ENCODE measurements at regions not wholly inside any gene's neighbourhood (a gene's known extent, or its start where the extent isn't known, plus 50 kb on each side); places are given as distances from the start of the nearest gene placed in this dataset.

- no peaks in the 10 kb centered on the region for H3K36me3 Mint-ChIP-seq
- H3K27me3 Mint-ChIP-seq = no peaks in the 10 kb centered on the region
- ATAC-seq (no peak), DNase-seq (no peak)
- no peak overlapping the region for H3K4me3 Mint-ChIP-seq
- POLR2A ChIA-PET = no interaction called here
- H3K27ac Mint-ChIP-seq = no peak overlapping the region
- no peaks in the 10 kb centered on the region for H3K9me3 Mint-ChIP-seq
- H3K4me1 Mint-ChIP-seq = peaks cover 6 to 31% (median 21%) of the 10 kb centered on the region in 4 donors
These were observed 277.8 kb downstream of the RAP2B start for GRCh38 chr3:153439780-153440179.

- POLR2A ChIA-PET = no interaction called here
- H3K4me3 Mint-ChIP-seq = no peak overlapping the region
These were observed 278.3 kb downstream of the RAP2B start for GRCh38 chr3:153440311-153440710.

GRCh38 chr3:153442386-153442785, 280.4 kb downstream of the RAP2B start:
- Mint-ChIP-seq H3K9me3 (no peaks in the 10 kb centered on the region), H3K4me3 (no peak overlapping the region), H3K27me3 (no peaks in the 10 kb centered on the region), H3K27ac (peak overlapping the region in 2 of 10 donors; percentile 18 to 46), H3K36me3 (no peaks in the 10 kb centered on the region), H3K4me1 (peaks cover 6 to 30% (median 19%) of the 10 kb centered on the region in 4 donors)
- DNase-seq (no peak), ATAC-seq (no peak)
- POLR2A ChIA-PET = no interaction called here

More at GRCh38 chr3:153440311-153440710, 278.3 kb downstream of the RAP2B start:
- ATAC-seq (no peak), DNase-seq (no peak)
- Mint-ChIP-seq H3K4me1 (peaks cover 6 to 31% (median 21%) of the 10 kb centered on the region in 4 donors), H3K27ac (no peak overlapping the region), H3K27me3 (no peaks in the 10 kb centered on the region), H3K36me3 (no peaks in the 10 kb centered on the region), H3K9me3 (no peaks in the 10 kb centered on the region)

- POLR2A ChIA-PET = no interaction called here
- DNase-seq = no peak
- no peaks in the 10 kb centered on the region for H3K36me3 Mint-ChIP-seq
- peak in 1 of 2 donors; percentile 27 for ATAC-seq
- no peaks in the 10 kb centered on the region for H3K9me3 Mint-ChIP-seq
- peak overlapping the region in 5 of 10 donors; percentile 18 to 61 (median 38) for H3K27ac Mint-ChIP-seq
- peaks cover 2 to 24% (median 15%) of the 10 kb centered on the region in 4 donors for H3K4me1 Mint-ChIP-seq
- H3K27me3 Mint-ChIP-seq = no peaks in the 10 kb centered on the region
- H3K4me3 Mint-ChIP-seq = no peak overlapping the region
These were observed 280.9 kb downstream of the RAP2B start for GRCh38 chr3:153442799-153443487.

- H3K9me3 Mint-ChIP-seq = no peaks in the 10 kb centered on the region
- H3K27me3 Mint-ChIP-seq = no peaks in the 10 kb centered on the region
- H3K36me3 Mint-ChIP-seq = no peaks in the 10 kb centered on the region
- H3K27ac Mint-ChIP-seq = no peak overlapping the region
- DNase-seq (peak in 1 of 10 donors; percentile 5), ATAC-seq (no peak)
- peaks cover under 1 to 14% (median 8%) of the 10 kb centered on the region in 4 donors for H3K4me1 Mint-ChIP-seq
- H3K4me3 Mint-ChIP-seq = no peak overlapping the region
- POLR2A ChIA-PET = no interaction called here
These were observed 281.9 kb downstream of the RAP2B start for GRCh38 chr3:153443961-153444360.

- ATAC-seq (no peak), DNase-seq (no peak)
- no peaks in the 10 kb centered on the region for H3K36me3 Mint-ChIP-seq
- POLR2A ChIA-PET = no interaction called here
- peaks cover 0 to 11% (median 8%) of the 10 kb centered on the region in 4 donors for H3K4me1 Mint-ChIP-seq
- no peaks in the 10 kb centered on the region for H3K9me3 Mint-ChIP-seq
- no peak overlapping the region for H3K4me3 Mint-ChIP-seq
- H3K27ac Mint-ChIP-seq = no peak overlapping the region
- H3K27me3 Mint-ChIP-seq = no peaks in the 10 kb centered on the region
These were observed 283.8 kb downstream of the RAP2B start for GRCh38 chr3:153445817-153446216.

GRCh38 chr3:153448151-153448829, 286.3 kb downstream of the RAP2B start:
- ATAC-seq (no peak), DNase-seq (no peak)
- no peaks in the 10 kb centered on the region for H3K9me3 Mint-ChIP-seq
- POLR2A ChIA-PET = interaction anchor here (0.7 kb wide), 1 partner anchor 262 kb away, joined by 8 read pairs; no protein-coding TSS in a partner anchor
- no peaks in the 10 kb centered on the region for H3K27me3 Mint-ChIP-seq
- no peaks in the 10 kb centered on the region for H3K36me3 Mint-ChIP-seq
- H3K27ac Mint-ChIP-seq = no peak overlapping the region
- H3K4me1 Mint-ChIP-seq = peaks cover 4 to 11% (median 9%) of the 10 kb centered on the region in 4 donors
- H3K4me3 Mint-ChIP-seq = no peak overlapping the region

- Mint-ChIP-seq H3K27ac (no peak overlapping the region), H3K27me3 (no peaks in the 10 kb centered on the region), H3K4me1 (peaks cover under 1 to 17% (median 15%) of the 10 kb centered on the region in 4 donors), H3K9me3 (no peaks in the 10 kb centered on the region), H3K4me3 (no peak overlapping the region), H3K36me3 (no peaks in the 10 kb centered on the region)
- DNase-seq (no peak), ATAC-seq (no peak)
- POLR2A ChIA-PET = no interaction called here
These were observed 295.0 kb downstream of the RAP2B start for GRCh38 chr3:153456833-153457545.

- H3K4me1 Mint-ChIP-seq = peaks cover 3 to 28% (median 24%) of the 10 kb centered on the region in 4 donors
- H3K27me3 Mint-ChIP-seq = no peaks in the 10 kb centered on the region
- DNase-seq = no peak
- no peak overlapping the region for H3K27ac Mint-ChIP-seq
- H3K4me3 Mint-ChIP-seq = no peak overlapping the region
- POLR2A ChIA-PET = no interaction called here
- ATAC-seq = no peak
- H3K36me3 Mint-ChIP-seq = no peaks in the 10 kb centered on the region
- peaks cover 0 to 2% (median 0%) of the 10 kb centered on the region in 9 donors for H3K9me3 Mint-ChIP-seq
These were observed 296.9 kb downstream of the RAP2B start for GRCh38 chr3:153458881-153459280.

GRCh38 chr3:153462545-153462944, 300.5 kb downstream of the RAP2B start:
- Mint-ChIP-seq H3K27ac (peak overlapping the region in 9 of 10 donors; percentile 1 to 83 (median 34)), H3K4me1 (peaks cover 5 to 43% (median 33%) of the 10 kb centered on the region in 4 donors), H3K27me3 (no peaks in the 10 kb centered on the region), H3K36me3 (no peaks in the 10 kb centered on the region), H3K4me3 (peak overlapping the region in 6 of 10 donors; percentile 5 to 52 (median 34)), H3K9me3 (peaks cover 0 to 2% (median 0%) of the 10 kb centered on the region in 9 donors)
- POLR2A ChIA-PET = no interaction called here
- peak; percentile 58 to 75 for ATAC-seq
- DNase-seq = peak in 3 of 10 donors; percentile 22 to 46 (median 45)

- H3K36me3 Mint-ChIP-seq = no peaks in the 10 kb centered on the region
- H3K4me1 Mint-ChIP-seq = peaks cover 5 to 43% (median 33%) of the 10 kb centered on the region in 4 donors
- peaks cover 0 to 2% (median 0%) of the 10 kb centered on the region in 9 donors for H3K9me3 Mint-ChIP-seq
- ATAC-seq = no peak
- H3K4me3 Mint-ChIP-seq = no peak overlapping the region
- DNase-seq = no peak
- H3K27ac Mint-ChIP-seq = no peak overlapping the region
- no peaks in the 10 kb centered on the region for H3K27me3 Mint-ChIP-seq
- POLR2A ChIA-PET = no interaction called here
These were observed 301.9 kb downstream of the RAP2B start for GRCh38 chr3:153463895-153464294.

GRCh38 chr3:153469162-153469561, 307.1 kb downstream of the RAP2B start:
- peaks cover 0 to 5% (median 0%) of the 10 kb centered on the region in 9 donors for H3K9me3 Mint-ChIP-seq

GRCh38 chr3:153484842-153485241, 322.8 kb downstream of the RAP2B start:
- peaks cover 7 to 17% (median 10%) of the 10 kb centered on the region in 4 donors for H3K4me1 Mint-ChIP-seq
- no peaks in the 10 kb centered on the region for H3K27me3 Mint-ChIP-seq
- H3K9me3 Mint-ChIP-seq = no peaks in the 10 kb centered on the region
- POLR2A ChIA-PET = no interaction called here
- ATAC-seq (peak in 1 of 2 donors; percentile 49), DNase-seq (peak in 1 of 10 donors; percentile 3)
- peak overlapping the region in 2 of 10 donors; percentile 27 to 68 for H3K27ac Mint-ChIP-seq
- peaks cover 0 to 2% (median 0%) of the 10 kb centered on the region in 3 donors for H3K36me3 Mint-ChIP-seq
- H3K4me3 Mint-ChIP-seq = peak overlapping the region in 2 of 10 donors; percentile 15 to 25

More at GRCh38 chr3:153469162-153469561, 307.1 kb downstream of the RAP2B start:
- Mint-ChIP-seq H3K4me3 (no peak overlapping the region), H3K36me3 (no peaks in the 10 kb centered on the region), H3K4me1 (peaks cover 2 to 13% (median 8%) of the 10 kb centered on the region in 4 donors), H3K27me3 (no peaks in the 10 kb centered on the region), H3K27ac (no peak overlapping the region)
- ATAC-seq (no peak), DNase-seq (no peak)
- POLR2A ChIA-PET = no interaction called here
